ENCODE measurements at regions not wholly inside any gene's neighbourhood (a gene's known extent, or its start where the extent isn't known, plus 50 kb on each side); places are given as distances from the start of the nearest gene placed in this dataset.

DNA sequence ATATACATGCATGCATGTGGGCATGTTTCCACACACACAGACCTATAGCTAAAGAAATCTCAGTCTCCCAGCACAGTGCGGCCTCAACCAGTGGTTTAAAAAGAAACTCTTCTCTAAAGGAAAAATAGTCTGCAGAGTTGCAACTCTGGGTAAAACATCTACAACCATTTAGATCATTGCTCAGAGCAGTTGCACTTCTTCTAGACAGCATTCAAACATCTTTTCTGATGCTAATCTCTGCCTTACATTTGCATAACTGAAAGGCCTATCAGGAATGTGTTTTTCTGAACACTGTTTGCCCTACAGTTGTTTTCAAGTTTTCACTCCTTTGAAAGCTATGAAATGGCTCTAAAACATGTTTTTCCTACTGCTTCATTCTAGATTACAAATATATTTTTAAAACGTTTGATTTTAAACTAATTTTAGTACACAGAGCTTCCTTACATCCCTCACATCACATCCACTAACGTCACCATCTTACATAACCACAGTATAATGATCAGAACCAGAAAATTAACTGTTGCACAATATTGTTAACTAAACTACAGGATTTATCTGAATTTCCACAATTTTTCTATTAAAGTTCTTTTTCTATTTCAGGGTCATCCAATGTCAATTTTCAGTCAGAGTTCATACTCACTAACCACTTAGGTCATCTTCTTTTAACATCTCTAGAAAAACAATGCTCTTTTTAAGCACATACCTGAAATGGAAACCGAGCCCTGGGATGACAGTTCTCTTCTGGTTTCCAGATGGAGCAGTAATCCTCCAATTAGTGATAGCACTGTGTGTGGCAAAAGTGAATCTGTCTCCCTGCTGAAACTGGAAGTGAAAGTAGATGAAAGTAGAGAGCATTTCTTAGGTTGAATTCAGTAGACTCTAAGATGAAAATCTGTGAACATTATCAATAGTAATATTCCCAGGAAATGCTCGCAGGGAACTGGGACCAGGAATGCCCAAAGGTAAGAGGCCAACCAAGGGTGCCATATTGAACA, 501.6 kb upstream of the GCFC2 start:
- Histone ChIP-seq H3K36me3 (ENCODE audit: low read depth) (no peaks in the 10 kb centered on the region), H3K27me3 (ENCODE audit: insufficient read depth, poor library complexity, severe bottlenecking) (no peaks in the 10 kb centered on the region), H3K4me3 (ENCODE audit: severe bottlenecking) (no peak overlapping the region), H3K27ac (ENCODE audit: poor library complexity, severe bottlenecking) (no peak overlapping the region), H3K9me3 (ENCODE audit: severe bottlenecking) (no peaks in the 10 kb centered on the region), H3K4me1 (ENCODE audit: insufficient read depth, poor library complexity, severe bottlenecking) (no peaks in the 10 kb centered on the region)
- DNase-seq (ENCODE audit: low spot score): no peak
- ATAC-seq (ENCODE audit: low read depth): no peak
- TF ChIP-seq, protein P1, sequence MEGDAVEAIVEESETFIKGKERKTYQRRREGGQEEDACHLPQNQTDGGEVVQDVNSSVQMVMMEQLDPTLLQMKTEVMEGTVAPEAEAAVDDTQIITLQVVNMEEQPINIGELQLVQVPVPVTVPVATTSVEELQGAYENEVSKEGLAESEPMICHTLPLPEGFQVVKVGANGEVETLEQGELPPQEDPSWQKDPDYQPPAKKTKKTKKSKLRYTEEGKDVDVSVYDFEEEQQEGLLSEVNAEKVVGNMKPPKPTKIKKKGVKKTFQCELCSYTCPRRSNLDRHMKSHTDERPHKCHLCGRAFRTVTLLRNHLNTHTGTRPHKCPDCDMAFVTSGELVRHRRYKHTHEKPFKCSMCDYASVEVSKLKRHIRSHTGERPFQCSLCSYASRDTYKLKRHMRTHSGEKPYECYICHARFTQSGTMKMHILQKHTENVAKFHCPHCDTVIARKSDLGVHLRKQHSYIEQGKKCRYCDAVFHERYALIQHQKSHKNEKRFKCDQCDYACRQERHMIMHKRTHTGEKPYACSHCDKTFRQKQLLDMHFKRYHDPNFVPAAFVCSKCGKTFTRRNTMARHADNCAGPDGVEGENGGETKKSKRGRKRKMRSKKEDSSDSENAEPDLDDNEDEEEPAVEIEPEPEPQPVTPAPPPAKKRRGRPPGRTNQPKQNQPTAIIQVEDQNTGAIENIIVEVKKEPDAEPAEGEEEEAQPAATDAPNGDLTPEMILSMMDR (IDR thresholded peaks at IDR 0.05; ENCODE audit: poor library complexity, severe bottlenecking): no peak

DNA sequence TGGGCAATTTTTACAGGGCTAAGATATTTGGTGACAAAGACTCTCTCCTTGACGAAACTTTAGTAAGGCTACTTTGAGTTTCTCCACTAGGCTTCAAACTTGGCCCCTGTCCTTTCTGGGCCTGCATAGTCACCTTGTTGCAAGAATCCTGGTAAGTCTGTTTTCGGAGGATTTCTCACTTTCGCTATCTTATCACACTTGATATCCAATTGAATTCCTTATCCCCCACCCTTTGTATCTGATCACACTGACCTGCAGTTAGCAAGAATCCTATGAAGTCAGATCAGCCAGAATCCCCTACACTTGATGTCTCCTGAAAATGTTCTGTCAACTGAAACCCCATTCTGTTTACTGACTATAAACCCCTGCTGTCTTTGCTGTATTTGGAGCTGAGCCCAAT, 499.8 kb upstream of the GCFC2 start:
- H3K27ac ChIP-seq (ENCODE audit: poor library complexity, severe bottlenecking): no peak overlapping the region
- no peaks in the 10 kb centered on the region for H3K36me3 ChIP-seq (ENCODE audit: low read depth)
- DNase-seq (ENCODE audit: low spot score): no peak
- H3K4me3 ChIP-seq (ENCODE audit: severe bottlenecking): no peak overlapping the region
- ATAC-seq (ENCODE audit: low read depth): no peak
- no peaks in the 10 kb centered on the region for H3K27me3 ChIP-seq (ENCODE audit: insufficient read depth, poor library complexity, severe bottlenecking)
- TF ChIP-seq, protein P1 (IDR thresholded peaks at IDR 0.05; ENCODE audit: poor library complexity, severe bottlenecking): no peak
- no peaks in the 10 kb centered on the region for H3K9me3 ChIP-seq (ENCODE audit: severe bottlenecking)
- no peaks in the 10 kb centered on the region for H3K4me1 ChIP-seq (ENCODE audit: insufficient read depth, poor library complexity, severe bottlenecking)

GRCh38 chr2:76204048-76204447, 493.3 kb upstream of the GCFC2 start:
- Histone ChIP-seq H3K36me3 (ENCODE audit: low read depth) (no peaks in the 10 kb centered on the region), H3K4me1 (ENCODE audit: insufficient read depth, poor library complexity, severe bottlenecking) (no peaks in the 10 kb centered on the region), H3K27ac (ENCODE audit: poor library complexity, severe bottlenecking) (no peak overlapping the region), H3K27me3 (ENCODE audit: insufficient read depth, poor library complexity, severe bottlenecking) (no peaks in the 10 kb centered on the region), H3K9me3 (ENCODE audit: severe bottlenecking) (no peaks in the 10 kb centered on the region), H3K4me3 (ENCODE audit: severe bottlenecking) (no peak overlapping the region)
- ATAC-seq (ENCODE audit: low read depth) (no peak), DNase-seq (ENCODE audit: low spot score) (no peak)
- TF ChIP-seq, protein P1 (IDR thresholded peaks at IDR 0.05; ENCODE audit: poor library complexity, severe bottlenecking): no peak

DNA sequence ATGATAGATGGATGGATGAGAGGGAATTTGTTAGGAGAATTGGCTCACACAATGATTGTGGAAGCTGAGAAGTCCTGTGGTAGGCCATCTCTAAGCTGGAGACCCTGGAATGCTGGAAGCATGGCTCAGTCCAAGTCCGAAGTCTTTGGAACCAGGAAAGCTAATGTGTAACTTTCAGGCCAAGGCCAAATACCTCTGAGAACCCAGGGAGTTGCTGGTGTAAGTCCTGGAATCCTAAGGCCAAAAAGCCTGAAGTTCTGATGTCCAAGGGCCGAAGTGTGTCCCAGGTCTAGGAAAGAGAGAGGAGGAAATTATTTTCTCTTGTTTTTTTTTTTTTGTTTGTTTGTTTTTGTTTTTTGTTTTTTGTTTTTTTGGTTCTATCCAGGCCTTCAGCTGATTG, 492.2 kb upstream of the GCFC2 start:
- no peak overlapping the region for H3K27ac ChIP-seq (ENCODE audit: poor library complexity, severe bottlenecking)
- H3K4me3 ChIP-seq (ENCODE audit: severe bottlenecking): no peak overlapping the region
- no peaks in the 10 kb centered on the region for H3K36me3 ChIP-seq (ENCODE audit: low read depth)
- H3K9me3 ChIP-seq (ENCODE audit: severe bottlenecking): no peaks in the 10 kb centered on the region
- H3K4me1 ChIP-seq (ENCODE audit: insufficient read depth, poor library complexity, severe bottlenecking): no peaks in the 10 kb centered on the region
- no peak for ATAC-seq (ENCODE audit: low read depth)
- TF ChIP-seq, protein P1 (IDR thresholded peaks at IDR 0.05; ENCODE audit: poor library complexity, severe bottlenecking): no peak
- H3K27me3 ChIP-seq (ENCODE audit: insufficient read depth, poor library complexity, severe bottlenecking): no peaks in the 10 kb centered on the region
- DNase-seq (ENCODE audit: low spot score): no peak
